ENCODE measurements at regions not wholly inside any gene's neighbourhood (a gene's known extent, or its start where the extent isn't known, plus 50 kb on each side); places are given as distances from the start of the nearest gene placed in this dataset.

DNA sequence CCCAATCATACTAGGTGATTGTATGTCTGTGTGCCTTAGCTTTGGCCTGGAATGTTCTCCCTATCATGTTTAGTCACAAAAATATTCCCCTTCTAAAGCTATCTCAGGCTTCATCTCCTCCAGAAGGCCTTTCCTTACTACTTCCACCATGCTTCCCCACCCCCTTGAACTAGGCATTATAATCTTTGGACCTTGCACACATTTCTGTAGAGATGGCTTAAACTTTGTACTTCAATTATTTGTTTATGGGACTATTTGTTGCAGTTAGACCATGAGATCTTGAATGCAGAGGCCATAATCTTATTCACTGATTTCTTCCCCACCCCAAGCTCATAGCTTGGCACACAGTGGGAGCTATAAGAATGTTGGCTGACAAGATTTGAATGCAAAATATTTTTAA, 262.0 kb upstream of the EDA2R start:
- TF ChIP-seq CTCF (IDR thresholded peaks at IDR 0.05) (no peak), POLR2A (IDR thresholded peaks at IDR 0.05) (no peak)
